ENCODE measurements at regions not wholly inside any gene's neighbourhood (a gene's known extent, or its start where the extent isn't known, plus 50 kb on each side); places are given as distances from the start of the nearest gene placed in this dataset.
"Not testable (repeated sequence)": the region's sequence is repeated elsewhere in the genome, so short reads cannot be mapped to it uniquely, and the experiment has no call there.

DNA sequence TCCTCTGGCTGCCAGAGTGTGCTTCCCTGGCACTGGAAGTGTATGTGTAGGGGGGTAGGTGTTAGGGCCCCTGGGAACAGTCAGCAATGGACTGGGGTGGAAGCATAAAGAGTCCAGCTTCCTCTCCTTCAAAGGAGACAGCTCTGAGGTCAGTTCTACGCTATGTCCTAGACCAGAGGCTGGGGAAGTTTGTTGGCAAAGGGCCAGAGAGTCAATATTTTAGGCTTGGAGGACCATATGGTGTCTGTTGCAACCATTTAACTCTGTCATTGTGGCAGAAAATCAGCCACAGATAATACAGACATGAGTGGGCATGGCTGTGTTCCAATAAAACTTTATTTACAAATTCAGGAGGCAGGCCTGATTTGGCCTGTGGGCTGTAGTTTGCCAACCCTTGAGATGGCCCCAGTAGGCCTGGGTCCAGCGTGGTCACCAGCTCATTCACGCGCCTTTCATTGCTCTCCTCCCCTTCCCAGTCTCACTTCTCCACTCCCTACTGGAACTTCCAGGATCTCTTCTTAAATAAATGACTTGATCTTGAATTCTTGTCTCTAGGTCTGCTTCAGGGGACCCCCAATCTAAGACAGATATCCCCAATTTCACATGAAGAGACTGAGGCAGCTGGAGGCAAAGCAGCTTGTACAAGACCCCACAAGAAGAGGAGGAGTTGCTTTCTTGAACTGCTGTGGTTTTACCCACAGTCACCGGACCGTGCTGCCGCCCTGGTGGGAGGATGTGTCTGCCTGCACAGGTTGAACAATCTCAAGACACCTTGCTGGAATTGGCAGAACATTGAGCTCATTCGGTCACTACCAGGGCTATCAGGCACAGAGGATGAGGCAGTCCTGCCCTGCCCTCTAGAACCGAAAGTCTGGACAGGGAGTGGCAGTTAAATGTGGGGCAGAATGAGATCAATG, 162.4 kb upstream of the POU3F1 start:
- no peak for DNase-seq

DNA sequence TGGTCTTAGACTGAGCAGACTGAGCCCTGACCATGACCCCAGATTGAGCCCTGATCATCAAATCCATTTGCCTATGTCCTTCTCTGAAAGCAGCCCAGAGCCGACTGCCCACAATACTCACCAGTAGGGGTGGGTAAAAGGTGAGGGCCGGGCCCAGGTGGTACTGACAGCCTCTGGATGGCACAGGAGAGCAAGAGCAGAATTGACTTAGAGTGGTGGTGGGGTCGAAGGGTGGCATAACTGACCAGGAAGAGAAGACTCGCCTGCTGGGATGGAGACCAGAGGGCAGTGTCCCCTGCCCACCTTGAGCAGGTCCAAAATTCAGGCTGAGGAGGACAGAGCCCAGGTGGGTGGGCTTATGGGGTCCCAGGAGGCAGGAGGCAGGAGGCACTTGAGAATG, 161.3 kb upstream of the POU3F1 start:
- DNase-seq, result no peak

DNA sequence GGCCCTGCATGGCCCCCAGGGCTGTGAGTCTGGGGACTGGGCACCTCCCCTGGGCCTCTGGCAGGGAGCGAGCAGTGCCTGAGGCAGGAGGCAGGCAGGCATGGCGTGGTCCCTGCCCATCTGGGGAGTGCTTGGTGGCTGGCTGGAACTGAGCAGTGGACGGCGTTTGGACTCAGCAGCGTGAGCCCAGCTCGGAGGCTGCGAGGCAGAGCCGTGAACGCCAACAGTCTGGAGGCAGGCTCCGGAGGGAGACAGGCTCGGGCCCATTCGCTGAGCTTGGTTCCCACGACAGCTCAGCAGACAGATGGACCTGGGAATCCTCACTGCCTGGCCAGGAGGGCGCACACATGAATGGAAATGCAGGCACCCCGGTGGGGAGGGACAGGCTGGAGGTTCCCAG, 160.7 kb upstream of the POU3F1 start:
- no peak for DNase-seq

DNA sequence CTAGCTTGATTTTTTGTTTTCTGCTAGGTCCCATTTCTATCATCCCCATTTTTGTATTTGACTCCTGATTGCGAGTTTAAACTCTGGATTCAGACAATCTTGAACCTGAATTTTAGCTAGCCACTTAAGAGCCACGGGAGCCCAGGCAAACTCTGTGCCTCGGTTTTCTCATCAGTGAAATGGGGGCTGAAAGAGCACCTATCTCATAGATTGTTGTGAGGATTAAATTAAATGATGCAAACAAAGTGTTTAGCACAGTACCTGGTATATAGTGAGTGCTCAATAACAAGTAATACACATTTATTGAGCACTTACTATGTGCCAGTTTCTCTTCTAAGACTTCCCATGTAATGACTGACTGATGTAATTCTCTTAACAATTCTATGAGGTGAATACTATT, 158.1 kb upstream of the POU3F1 start:
- no peak for DNase-seq

DNA sequence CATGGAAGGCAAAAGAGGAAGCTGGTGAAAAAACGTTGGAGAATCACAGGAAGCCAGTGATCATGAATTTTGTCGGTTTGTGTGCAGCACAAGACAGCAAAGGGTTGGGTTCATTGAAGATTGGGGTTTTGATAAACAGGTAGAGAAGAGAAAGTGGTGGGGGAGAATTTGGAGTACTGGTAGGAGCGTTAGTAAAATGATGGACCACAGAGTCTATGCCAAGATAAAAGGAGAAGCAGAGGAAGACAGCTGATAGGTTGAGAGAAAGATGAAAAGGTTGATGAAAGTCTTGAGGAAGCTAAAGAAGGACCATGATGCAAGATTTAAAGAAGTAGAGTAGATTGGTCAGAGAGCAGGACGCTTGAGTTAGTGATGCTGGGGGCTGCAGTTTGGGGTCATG, 156.8 kb upstream of the POU3F1 start:
- DNase-seq, result no peak

DNA sequence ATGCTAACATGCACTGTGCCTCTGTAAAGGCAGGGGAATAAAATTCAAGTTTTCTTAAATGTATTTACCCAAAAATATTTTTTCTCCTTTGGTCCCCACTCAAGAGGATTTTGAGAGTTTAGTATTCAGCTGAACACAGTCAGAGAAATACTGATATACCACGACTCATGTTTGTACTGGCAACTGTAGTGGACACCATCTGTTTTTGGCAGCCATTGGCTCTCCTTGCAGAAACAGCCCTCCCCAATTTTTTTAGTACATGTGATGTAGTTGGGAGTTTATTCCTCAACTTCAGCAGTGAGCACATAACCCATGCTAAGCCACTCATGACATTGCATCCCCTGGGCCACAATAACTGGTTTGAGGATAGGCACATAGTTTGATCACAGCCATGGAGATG, 154.8 kb upstream of the POU3F1 start:
- no peak for DNase-seq

DNA sequence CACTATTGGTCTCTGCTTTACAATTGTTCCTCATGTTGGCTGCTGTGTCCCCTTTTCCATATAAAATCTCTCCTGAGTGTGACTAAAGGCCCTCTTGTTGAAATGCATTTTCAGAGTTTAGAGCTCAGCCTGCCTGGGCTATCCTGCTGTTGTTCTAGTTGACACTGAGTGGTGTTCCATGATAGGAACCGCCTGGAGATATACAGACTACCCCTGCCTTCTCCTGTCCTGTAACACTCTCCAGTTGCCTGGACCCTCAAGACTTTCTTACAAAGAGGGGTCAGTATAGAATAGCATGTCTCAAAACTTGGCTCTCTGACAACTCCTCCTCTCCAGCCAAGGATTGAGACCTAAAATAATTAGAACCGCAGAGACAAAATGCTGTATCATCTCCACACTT, 152.0 kb upstream of the POU3F1 start:
- no peak for DNase-seq

DNA sequence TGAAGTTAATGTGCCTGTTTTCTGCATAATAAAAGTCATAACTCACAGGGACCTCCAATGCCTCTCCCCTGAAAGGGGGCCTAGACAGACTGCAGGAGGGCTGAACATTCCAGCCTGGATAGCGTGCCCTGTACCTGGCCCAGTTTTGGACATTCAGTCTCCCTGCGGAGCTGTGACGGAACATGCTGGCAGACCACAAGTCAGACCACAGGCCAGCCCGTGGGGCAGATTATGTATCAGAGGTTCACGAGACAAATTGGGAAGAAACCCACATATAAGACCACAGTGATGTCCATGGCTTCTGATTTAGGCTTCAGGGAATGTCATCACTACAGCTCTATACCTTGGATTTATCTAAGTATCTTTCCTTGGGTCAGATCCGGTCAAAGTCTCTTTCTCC, 151.5 kb upstream of the POU3F1 start:
- DNase-seq, result no peak

DNA sequence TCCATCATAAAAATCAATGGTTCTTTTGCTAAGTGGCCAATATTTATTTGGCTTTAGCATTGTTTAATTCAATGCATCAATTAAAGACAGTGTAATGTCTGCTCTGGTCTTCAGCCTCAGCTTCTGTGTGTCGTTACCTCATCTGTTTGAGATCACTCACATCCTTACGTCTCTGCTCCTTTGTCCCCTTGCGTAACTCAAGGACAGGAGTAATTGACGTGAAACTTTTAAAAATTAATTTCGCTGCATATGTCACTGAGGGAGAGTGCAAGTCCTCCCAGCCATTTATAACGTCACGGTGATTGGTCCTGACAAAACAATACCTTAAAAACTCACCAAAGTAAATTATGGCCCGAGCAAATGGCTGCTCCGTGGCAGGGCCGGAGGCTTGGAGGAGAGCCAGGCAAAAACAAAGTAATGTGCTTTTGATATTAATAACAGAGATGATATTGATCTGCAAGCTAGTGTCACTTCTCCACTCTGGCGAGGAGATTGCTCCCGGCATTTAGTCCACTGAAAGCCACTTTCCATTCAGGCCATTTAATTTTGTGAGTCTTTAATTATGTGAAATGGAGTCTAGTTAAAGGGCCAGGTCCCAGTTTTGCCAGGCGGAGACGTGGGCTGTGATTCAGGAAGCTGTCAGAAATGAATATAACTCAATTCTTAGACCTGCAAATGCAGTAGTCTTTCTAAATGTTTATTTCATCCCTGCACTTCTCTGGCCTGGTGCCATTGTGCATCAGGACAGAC, 150.9 kb upstream of the POU3F1 start:
- DNase-seq, result no peak

DNA sequence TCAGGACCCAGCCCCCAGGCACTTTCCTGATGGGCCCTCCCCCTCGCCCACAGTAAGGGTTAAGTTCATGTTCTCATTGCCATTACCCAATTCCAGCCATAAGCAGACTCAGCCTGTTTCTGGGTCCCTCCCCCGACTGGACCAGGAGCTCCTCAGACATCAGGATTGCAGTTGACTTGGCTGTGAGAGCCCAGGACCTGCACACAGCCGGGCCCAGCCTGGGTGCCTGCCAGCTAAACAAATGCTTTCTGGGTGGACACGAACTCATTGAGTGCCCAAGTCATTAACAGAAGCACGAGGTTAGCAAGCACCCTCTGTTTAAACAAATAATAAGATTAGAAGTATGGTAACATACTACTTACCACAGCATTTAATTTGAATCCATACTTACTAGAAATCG, 147.9 kb upstream of the POU3F1 start:
- DNase-seq, result no peak

DNA sequence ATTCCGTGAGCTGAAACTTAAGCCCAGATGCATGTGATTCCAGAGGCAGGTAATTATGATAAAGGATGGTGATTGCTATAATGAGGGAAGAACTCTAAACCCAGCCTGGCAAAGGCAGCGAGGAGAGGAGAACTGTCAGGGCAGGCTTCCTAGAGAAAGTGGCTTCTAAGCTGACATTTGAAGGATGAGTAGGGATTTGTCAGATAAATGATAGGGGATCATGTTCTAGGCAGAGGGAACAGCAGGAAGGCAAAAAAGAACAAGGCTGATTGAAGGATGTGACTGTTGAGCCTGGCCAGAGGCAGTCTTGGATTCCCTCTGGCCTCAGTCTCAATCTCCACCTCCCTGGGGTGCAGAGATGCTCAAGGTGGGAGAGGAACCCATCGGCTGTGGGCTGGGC, 146.4 kb upstream of the POU3F1 start:
- DNase-seq, result no peak

DNA sequence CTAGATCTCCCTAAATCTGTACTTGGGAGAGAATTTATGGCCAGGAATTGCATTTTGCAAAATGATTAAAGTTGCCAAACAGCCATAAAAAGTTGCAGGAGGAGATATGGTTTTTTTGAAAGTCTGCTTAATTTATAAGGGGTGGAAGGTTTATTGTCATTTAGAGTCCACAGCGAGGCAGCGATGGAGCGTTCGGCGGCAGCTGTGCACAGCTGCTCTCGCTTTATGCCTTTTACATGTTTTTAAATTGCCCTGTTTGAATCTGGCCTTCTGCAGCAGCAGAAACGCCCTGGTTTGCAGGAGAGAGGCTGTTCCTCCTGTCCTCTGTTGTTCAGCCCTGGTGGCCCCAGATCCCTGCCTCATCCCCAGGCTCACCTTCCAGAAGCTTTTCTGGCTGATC, 144.9 kb upstream of the POU3F1 start:
- no peak for DNase-seq

DNA sequence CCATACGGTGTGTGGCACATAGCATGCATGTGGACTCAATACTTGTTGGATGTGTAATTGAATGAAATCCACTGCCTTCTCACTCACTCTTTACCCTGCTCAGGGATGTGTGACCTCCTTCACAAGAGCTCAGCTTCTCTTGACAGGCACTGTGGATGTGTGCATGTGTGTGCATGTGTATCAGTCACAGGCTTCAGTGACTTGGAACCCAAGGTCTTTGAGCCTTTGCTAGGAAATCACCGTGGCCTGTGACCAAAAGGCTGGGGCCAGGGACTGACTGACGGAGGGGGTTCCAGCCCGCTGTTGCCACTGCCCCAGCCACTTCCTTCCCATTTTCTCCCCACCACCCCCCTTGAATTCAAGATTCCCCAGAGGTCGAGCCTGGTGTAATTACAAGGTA, 144.4 kb upstream of the POU3F1 start:
- no peak for DNase-seq

DNA sequence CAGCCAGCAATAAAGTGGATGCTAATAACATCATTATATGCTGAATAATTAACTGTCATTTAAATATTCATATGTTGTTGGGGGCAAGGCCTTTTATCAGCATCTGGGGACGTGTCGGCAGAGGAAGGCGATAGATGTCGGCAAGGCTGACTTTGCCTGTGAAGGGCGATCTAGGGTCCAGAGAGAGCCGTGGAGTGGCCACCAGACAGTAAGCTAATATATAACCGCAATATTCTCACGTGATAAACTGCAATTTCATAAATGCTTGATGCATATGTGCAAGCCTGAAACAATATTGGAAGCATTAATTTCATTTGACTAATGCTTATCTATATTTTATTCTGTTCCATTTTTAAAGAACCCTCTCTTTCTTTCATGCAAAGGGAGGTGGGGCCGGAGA, 141.0 kb upstream of the POU3F1 start:
- no peak for DNase-seq

DNA sequence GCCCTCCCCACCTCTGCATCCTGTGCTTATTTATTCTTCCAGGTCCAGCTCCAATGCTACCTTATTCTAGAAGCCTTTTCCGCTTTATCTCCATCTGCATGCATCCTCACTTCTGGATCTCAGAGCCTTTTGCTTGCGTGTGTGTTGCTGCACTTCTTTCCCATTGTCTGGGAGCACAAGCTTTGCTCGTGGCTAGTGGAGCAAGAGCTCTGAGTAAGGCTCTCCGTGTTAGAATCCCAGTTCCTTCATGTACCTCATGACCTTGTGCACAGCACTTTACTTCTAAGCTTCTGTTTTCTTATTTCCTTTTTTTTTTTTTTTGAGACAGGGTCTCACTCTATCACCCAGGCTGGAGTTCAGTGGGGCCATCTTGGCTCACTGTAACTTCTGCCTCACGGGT, 140.0 kb upstream of the POU3F1 start:
- no peak for DNase-seq

DNA sequence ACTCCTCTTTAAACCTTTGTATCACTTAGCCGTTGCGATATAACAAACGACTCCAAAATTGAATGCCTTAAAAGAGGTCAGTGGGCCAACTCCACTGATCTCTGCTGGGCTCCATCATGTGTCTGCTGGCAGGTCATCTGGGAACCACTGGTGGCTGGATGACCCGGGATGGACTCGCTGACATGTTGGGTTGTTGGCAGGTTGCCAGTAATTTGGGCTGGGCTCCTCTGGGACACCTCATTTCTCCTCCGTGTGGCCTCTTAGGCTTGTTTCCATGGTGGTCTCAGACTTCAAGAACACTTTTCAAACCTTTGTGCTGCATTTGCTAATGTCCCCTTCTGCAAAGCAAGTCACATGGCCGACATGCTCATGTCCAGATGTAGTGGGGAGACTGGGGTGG, 139.3 kb upstream of the POU3F1 start:
- DNase-seq, result no peak

DNA sequence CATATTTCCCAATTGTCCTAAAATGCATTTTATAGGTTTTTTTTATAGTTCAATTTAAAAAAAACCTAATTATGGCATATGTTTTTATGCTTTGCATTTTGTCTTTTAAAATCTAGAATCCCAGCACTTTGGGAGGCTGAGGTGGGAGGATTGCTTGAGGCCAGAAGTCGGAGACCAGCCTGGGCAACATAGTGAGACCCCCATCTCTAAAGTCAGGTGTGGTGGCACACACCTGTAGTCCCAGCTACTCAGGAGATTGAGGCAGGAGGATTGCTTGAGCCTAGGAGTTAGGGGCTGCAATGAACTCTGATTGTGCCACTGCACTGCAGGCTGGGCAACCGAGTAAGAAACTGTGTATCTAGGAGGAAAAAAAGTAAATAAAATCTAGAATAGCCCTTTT, 137.2 kb upstream of the POU3F1 start:
- DNase-seq, result no peak

DNA sequence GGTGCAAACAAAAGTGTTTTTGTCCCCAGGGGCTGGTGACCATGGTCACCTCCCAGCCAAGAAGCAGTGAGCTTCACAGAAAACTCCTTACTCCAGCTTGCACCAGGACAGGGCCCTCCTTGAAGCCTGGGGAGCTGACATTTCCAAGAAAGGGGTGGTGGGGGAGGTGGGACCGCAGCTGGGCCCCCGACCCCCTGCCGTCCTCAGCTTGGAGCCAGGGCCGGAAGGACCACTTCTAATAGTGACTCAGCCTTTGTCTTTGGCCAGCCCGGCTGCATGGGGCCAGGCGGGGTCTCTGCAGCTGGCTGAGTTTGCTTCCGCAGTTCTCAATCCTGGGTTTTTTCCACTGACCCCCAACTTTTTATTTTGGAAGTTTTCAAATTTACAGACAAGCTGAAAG, 136.5 kb upstream of the POU3F1 start:
- no peak for DNase-seq

DNA sequence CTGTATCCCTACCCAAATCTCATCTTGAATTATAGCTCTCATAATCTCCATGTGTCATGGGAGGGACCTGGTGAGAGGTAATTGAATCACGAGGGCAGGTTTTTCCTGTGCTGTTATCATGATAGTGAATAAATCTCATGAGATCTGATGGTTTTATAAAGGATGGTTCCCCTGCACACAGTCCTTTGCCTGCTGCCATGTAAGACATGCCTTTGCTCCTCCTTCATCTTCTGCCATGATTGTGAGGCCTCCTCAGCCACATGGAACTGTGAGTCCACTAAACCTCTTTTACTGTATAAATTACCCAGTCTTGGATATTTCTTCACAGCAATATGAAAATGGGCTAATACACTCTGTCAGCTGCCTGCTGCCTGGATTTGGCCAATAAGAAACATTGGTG, 133.8 kb upstream of the POU3F1 start:
- DNase-seq, result not testable (repeated sequence)

DNA sequence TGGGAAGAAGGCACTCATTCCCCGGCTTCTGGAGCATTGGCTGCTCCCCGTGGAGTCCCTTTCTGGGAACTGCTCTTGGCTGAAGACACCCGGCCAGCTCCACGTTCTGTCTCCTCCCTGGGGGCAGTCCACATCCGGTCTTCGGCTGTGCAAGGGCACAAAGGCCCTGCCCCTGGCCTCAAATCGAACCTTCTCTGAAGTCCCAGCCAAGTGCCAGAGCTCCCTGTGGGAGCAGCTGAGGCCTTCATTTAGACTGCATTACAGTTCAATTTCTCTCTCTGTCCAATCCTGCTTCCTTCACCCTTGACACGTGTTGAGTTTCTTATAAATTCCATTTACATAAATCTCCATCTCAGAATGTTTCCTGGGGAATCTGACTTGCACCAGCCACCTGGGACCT, 132.9 kb upstream of the POU3F1 start:
- no peak for DNase-seq

DNA sequence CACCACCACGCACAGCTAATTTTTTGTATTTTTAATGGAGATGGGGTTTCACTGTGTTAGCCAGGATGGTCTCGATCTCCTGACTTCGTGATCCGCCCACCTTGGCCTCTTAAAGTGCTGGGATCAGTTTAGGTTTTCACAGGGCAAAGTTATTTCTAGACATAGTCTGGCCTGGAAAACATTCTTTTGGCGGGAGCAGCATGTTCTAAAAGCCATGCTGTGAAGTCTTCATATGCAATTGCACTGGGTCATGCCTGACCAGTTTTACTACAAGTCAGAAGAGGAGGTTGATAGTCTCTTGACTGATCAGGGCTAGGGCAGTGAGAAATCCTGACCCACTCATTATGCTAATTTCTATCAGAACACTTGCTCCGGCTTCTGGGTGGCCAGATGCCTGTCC, 131.6 kb upstream of the POU3F1 start:
- DNase-seq, result no peak

DNA sequence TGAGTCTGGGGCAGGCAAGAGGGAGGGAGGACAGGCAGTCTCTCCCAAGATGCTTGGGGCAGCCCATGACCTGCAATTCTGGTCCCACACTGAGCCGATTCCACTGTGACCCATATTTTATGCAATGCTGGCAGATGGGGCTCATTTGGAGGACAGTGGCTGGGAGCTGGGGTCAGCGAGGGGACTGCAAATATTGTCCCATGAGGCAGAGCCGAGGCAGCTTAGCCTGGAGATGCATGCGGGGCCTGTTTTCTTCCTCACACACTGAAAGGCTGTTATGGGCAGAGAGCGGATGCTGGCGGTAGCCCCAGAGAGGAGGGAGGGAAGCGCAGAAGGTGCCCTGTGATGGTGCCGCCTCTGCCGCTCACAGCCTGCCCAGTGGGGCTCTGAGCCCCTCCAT, 128.5 kb upstream of the POU3F1 start:
- peak in 1 of 14 donors; percentile 6 for DNase-seq

DNA sequence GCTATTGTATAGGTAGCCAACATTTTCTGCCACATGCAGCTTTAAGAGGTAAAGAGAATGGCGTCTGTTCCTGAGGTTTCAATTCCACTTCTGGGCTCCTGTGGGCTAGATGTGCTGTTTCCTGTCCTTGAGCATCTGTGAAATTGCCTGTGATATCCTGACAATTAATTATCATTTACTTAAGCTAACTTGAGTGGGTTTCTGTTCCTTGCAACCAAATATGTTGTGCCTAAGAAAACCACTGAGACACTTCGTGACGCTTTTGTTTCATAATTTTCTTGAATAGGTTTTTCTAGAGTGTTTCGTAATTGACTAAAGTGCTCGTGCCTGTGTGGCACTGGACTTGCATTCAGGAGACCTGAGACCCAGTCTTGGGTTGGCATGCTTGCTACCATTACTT, 127.3 kb upstream of the POU3F1 start:
- no peak for DNase-seq

DNA sequence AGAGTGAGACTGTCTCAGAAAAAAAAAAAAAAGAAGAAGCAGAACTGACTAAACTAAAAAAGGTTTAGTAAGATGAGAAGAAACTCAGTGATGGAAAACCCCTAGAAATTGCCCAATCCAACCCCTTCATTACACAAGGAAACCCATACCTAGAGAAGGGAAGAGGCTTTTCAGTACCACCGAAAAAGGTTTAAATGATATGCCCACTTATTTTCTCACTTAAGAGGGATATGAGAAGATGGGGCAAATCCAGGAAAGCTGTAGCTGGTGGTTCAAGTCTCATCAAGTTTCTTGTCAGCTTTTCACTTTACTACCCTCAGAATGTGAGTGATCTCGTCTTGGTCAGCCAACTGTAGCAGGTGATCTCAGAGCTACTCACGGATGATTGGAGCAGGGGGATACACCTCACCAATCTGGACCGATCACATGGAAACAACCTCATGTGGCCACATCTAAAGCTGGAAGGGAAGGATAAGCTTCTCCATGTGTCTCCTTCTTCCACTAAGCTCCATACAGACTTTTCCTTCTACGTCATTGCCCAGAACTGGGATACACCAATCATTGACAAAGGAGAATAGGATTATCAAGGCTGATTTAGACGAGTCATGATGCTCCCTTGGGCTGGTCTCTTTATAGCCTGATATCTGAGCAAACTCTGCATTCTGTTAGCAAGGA, 126.7 kb upstream of the POU3F1 start:
- DNase-seq, result no peak

Data from C1 segment of cervical spinal cord (tissue), 14 donors.